OCI-LY7 (cell line): ENCODE measurements at regions not wholly inside any gene's neighbourhood (a gene's known extent, or its start where the extent isn't known, plus 50 kb on each side); places are given as distances from the start of the nearest gene placed in this dataset.

Experiments
- BruUV-seq: library from RNA; stranded (reverse); fragments of 400-500 nt; replicated peaks from 2 replicates; lab custom pipeline; 2021; lab: Mats Ljungman, UMichigan
- CTCF ChIA-PET: fragments of 300-600 bp; sonication (Branson Sonifier 250); formaldehyde crosslinking; loops from one replicate; lab custom pipeline; 2022; ENCODE audit warnings: antibody characterized with exemption; ENCODE audit not compliant: unreplicated experiment; lab: Charles Lee
- POLR2A ChIA-PET: fragments of 300-600 bp; sonication (Branson Sonifier 250); formaldehyde crosslinking; loops from one replicate; lab custom pipeline; 2022; ENCODE audit warnings: antibody characterized with exemption; lab: Charles Lee
- DNase-seq: peaks from one replicate; pipeline ENCODE4 v3.0.0-alpha.2; 2015; ENCODE audit warnings: low spot score
- H2AFZ ChIP-seq: fragments of 200-600 bp; sonication (generic), shearing (Covaris generic); 2 replicates; pipeline ENCODE4 v1.6.1; 2014; ENCODE audit warnings: mild to moderate bottlenecking, antibody characterized with exemption, low read length, moderate library complexity
- H3K27ac ChIP-seq: fragments of 200-600 bp; sonication (generic); 2 replicates; pipeline ENCODE4 v1.5.1; 2014; ENCODE audit warnings: mixed run types, low read depth, mild to moderate bottlenecking, moderate library complexity, low read length, inconsistent platforms; ENCODE audit not compliant: poor library complexity, severe bottlenecking
- H3K36me3 ChIP-seq: fragments of 200-600 bp; sonication (generic); 2 replicates; pipeline ENCODE4 v1.6.1; 2014; ENCODE audit warnings: mild to moderate bottlenecking, antibody characterized with exemption, low read length, moderate library complexity, mixed read lengths; ENCODE audit not compliant: insufficient read depth
- H3K4me1 ChIP-seq: fragments of 200-600 bp; sonication (generic); 2 replicates; pipeline ENCODE4 v1.5.1; 2014; ENCODE audit warnings: mild to moderate bottlenecking, low read length; ENCODE audit not compliant: insufficient read depth, poor library complexity, severe bottlenecking
- H3K4me2 ChIP-seq: fragments of 200-600 bp; sonication (generic); 2 replicates; pipeline ENCODE4 v1.6.1; 2014; ENCODE audit warnings: mild to moderate bottlenecking, low read length
- H3K4me3 ChIP-seq: fragments of 200-600 bp; sonication (generic); 2 replicates; pipeline ENCODE4 v1.5.1; 2014; ENCODE audit warnings: mild to moderate bottlenecking, low read depth, low read length; ENCODE audit not compliant: poor library complexity, severe bottlenecking
- H3K79me2 ChIP-seq: fragments of 200-600 bp; sonication (generic); 2 replicates; pipeline ENCODE4 v1.6.1; 2016; ENCODE audit warnings: low read depth, mild to moderate bottlenecking, low read length, moderate library complexity, mixed read lengths; ENCODE audit not compliant: insufficient read depth
- H3K9me2 ChIP-seq: fragments of 200-600 bp; sonication (generic); 2 replicates; pipeline ENCODE4 v1.6.1; 2016; ENCODE audit warnings: mild to moderate bottlenecking, low read length, mixed read lengths; ENCODE audit not compliant: insufficient read depth
- H3K9me3 ChIP-seq: fragments of 200-600 bp; sonication (generic); 2 replicates; pipeline ENCODE4 v1.6.1; 2014; ENCODE audit warnings: mild to moderate bottlenecking, mixed run types, low read length, mixed read lengths
- H4K20me1 ChIP-seq: fragments of 200-600 bp; sonication (generic); 2 replicates; pipeline ENCODE4 v1.6.1; 2014; ENCODE audit warnings: mild to moderate bottlenecking, antibody characterized with exemption, low read length, moderate library complexity, mixed read lengths; ENCODE audit not compliant: insufficient read depth
- EZH2phosphoT487 ChIP-seq: fragments of 200-600 bp; sonication (generic); IDR thresholded peaks from 2 replicates; pipeline ENCODE4 v1.6.1; 2018; ENCODE audit warnings: low read depth, borderline replicate concordance, mild to moderate bottlenecking, mixed run types, antibody characterized with exemption, low read length, moderate library complexity, mixed read lengths
- intact Hi-C: fragments of 100-400 bp; cut with micrococcal nuclease; formaldehyde crosslinking; loops from one replicate; pipeline ENCODE4 v1.10.0; 2022; ENCODE audit not compliant: unreplicated experiment
- TF ChIP-seq, protein P1 (sequence below): fragments of 200-600 bp; sonication (generic); conservative IDR thresholded peaks from 2 replicates; pipeline ENCODE4 v1.5.1; 2014; ENCODE audit warnings: mild to moderate bottlenecking, antibody characterized with exemption, low read length, moderate library complexity, mixed read lengths

- Histone ChIP-seq H3K27ac (no peak overlapping the region), H3K79me2 (no peaks in the 10 kb centered on the region), H3K9me2 (no peaks in the 10 kb centered on the region), H3K36me3 (no peaks in the 10 kb centered on the region), H3K4me3 (no peak overlapping the region), H3K4me1 (no peaks in the 10 kb centered on the region), H3K9me3 (no peaks in the 10 kb centered on the region), H3K4me2 (no peak overlapping the region), H2AFZ (no peak overlapping the region), H4K20me1 (no peaks in the 10 kb centered on the region)
- ChIA-PET CTCF (no interaction called here), POLR2A (no interaction called here)
- DNase-seq = no peak
- intact Hi-C loops = no loop called here
- no TSS peak for BruUV-seq
- no peak for TF ChIP-seq EZH2phosphoT487
- TF ChIP-seq, protein P1, sequence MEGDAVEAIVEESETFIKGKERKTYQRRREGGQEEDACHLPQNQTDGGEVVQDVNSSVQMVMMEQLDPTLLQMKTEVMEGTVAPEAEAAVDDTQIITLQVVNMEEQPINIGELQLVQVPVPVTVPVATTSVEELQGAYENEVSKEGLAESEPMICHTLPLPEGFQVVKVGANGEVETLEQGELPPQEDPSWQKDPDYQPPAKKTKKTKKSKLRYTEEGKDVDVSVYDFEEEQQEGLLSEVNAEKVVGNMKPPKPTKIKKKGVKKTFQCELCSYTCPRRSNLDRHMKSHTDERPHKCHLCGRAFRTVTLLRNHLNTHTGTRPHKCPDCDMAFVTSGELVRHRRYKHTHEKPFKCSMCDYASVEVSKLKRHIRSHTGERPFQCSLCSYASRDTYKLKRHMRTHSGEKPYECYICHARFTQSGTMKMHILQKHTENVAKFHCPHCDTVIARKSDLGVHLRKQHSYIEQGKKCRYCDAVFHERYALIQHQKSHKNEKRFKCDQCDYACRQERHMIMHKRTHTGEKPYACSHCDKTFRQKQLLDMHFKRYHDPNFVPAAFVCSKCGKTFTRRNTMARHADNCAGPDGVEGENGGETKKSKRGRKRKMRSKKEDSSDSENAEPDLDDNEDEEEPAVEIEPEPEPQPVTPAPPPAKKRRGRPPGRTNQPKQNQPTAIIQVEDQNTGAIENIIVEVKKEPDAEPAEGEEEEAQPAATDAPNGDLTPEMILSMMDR = no peak
These were observed 660.6 kb downstream of the LRRIQ3 start for GRCh38 chr1:73537400-73537799.

GRCh38 chr1:73517603-73518191 is 680.3 kb downstream of the LRRIQ3 start:
- TF ChIP-seq, protein P1 = no peak
- TF ChIP-seq EZH2phosphoT487 = no peak
- intact Hi-C loops = no loop called here
- no TSS peak for BruUV-seq
- CTCF ChIA-PET = no interaction called here
- Histone ChIP-seq H3K4me1 (no peaks in the 10 kb centered on the region), H3K79me2 (no peaks in the 10 kb centered on the region), H2AFZ (no peak overlapping the region), H3K36me3 (no peaks in the 10 kb centered on the region), H4K20me1 (no peaks in the 10 kb centered on the region), H3K4me3 (no peak overlapping the region), H3K9me2 (no peaks in the 10 kb centered on the region), H3K4me2 (no peak overlapping the region), H3K27ac (no peak overlapping the region), H3K9me3 (no peaks in the 10 kb centered on the region)
- DNase-seq = no peak
- POLR2A ChIA-PET = interaction anchor here (0.5 to 0.9 kb wide), 2 partner anchors 11 to 23 kb away, joined by 3 read pairs; no protein-coding TSS in a partner anchor

DNA sequence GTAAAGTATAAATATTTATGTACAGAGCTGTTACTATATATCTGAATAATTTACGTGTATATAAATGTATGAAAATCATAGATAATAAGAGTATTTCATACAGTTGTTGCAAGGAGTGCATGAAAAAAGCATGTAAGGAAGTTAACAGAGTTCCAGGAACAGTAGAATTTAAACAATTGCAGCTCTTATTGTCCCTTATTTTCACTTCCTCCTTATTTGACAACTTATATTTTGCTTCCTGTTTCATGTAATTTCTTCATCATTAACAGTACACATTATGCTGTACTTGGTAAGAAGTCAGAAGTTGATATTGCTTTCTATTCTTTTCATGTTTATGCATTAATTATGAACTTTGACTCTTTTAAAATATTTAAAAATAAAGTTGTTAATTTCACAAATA is 681.5 kb downstream of the LRRIQ3 start:
- H3K4me2 ChIP-seq = no peak overlapping the region
- no peaks in the 10 kb centered on the region for H3K36me3 ChIP-seq
- no peak overlapping the region for H3K4me3 ChIP-seq
- no peaks in the 10 kb centered on the region for H4K20me1 ChIP-seq
- ChIA-PET POLR2A (no interaction called here), CTCF (no interaction called here)
- DNase-seq = no peak
- BruUV-seq = no TSS peak
- H3K79me2 ChIP-seq = no peaks in the 10 kb centered on the region
- H3K9me2 ChIP-seq = no peaks in the 10 kb centered on the region
- H2AFZ ChIP-seq = no peak overlapping the region
- no peaks in the 10 kb centered on the region for H3K9me3 ChIP-seq
- TF ChIP-seq, protein P1 = no peak
- no peak for TF ChIP-seq EZH2phosphoT487
- no peaks in the 10 kb centered on the region for H3K4me1 ChIP-seq
- intact Hi-C loops = no loop called here
- H3K27ac ChIP-seq = no peak overlapping the region
